IPS-15b (cell line): ENCODE measurements at regions not wholly inside any gene's neighbourhood (a gene's known extent, or its start where the extent isn't known, plus 50 kb on each side); places are given as distances from the start of the nearest gene placed in this dataset.

Experiments used
- H3K27me3 ChIP-seq: one replicate; pipeline ENCODE4 v1.6.1; 2013; ENCODE audit warnings: low read length; ENCODE audit not compliant: control insufficient read depth, insufficient read depth
- H3K36me3 ChIP-seq: one replicate; pipeline ENCODE4 v1.6.1; 2013; ENCODE audit warnings: low read length; ENCODE audit not compliant: control insufficient read depth, insufficient read depth
- H3K4me1 ChIP-seq: one replicate; pipeline ENCODE4 v1.6.1; 2013; ENCODE audit warnings: mild to moderate bottlenecking, low read length; ENCODE audit not compliant: control insufficient read depth, insufficient read depth
- H3K4me3 ChIP-seq: one replicate; pipeline ENCODE4 v1.5.1; 2013; ENCODE audit warnings: low read depth, low read length
- H3K9ac ChIP-seq: one replicate; pipeline ENCODE4 v1.6.1; 2013; ENCODE audit warnings: low read depth, mild to moderate bottlenecking, low read length
- H3K9me3 ChIP-seq: one replicate; pipeline ENCODE4 v1.6.1; 2013; ENCODE audit warnings: mild to moderate bottlenecking, low read length; ENCODE audit not compliant: control insufficient read depth, insufficient read depth

DNA sequence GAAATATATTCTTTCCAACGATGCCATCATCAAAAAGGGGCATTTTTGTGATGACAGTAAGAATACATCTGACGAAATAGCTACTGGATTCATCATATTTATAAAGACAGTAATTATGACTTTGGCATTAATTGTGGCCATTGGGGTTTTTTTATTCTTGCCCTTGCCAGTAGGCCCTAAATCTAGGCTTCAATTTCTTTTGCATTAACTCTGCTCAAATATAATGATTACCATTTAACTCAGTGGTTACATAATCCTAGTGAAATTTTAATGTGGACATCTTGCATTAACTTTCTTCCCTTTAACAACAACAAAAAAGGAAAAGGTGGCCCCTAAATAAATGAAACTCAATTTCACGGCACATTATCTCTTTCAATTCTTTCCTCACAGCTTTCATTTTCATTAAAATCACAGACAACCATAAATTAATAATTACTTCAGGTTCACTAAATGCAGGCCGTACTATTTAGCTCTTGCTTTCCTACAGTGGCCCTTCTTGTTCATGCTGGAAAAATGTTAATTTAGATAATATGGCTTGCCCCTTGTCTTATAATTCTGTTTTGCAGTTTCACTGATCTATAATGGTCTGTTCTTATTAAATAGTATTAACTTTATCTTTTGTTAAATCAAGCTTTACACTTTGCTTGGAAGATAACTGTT is 615.6 kb downstream of the DACH1 start:
- H3K4me3 ChIP-seq, result no peak overlapping the region
- no peak overlapping the region for H3K9ac ChIP-seq
- H3K4me1 ChIP-seq, result peaks cover 6% of the 10 kb centered on the region
- no peaks in the 10 kb centered on the region for H3K27me3 ChIP-seq
- H3K36me3 ChIP-seq, result no peaks in the 10 kb centered on the region
- H3K9me3 ChIP-seq, result no peaks in the 10 kb centered on the region

DNA sequence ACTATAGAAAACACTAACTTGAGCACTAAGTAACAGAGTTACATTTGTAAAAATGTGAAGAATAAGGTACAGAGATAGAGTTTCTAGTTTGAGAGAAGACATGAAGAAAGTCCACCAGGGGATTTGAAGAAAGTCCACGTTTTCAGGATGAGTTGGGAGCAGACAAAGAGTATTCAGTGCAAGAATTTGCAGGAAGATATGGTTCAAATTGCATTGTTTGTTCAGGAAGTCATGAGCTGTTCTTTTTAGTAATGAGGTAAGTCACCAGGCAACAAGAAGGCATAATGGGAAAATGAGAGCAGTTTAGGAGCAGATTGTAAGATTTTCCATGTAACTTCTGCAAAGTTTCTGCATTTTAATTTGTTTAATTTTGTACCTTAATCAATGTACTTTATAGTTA is 618.0 kb downstream of the DACH1 start:
- no peaks in the 10 kb centered on the region for H3K9me3 ChIP-seq
- no peaks in the 10 kb centered on the region for H3K36me3 ChIP-seq
- H3K4me1 ChIP-seq, result peaks cover 6% of the 10 kb centered on the region
- H3K9ac ChIP-seq, result no peak overlapping the region
- H3K4me3 ChIP-seq, result no peak overlapping the region
- no peaks in the 10 kb centered on the region for H3K27me3 ChIP-seq

DNA sequence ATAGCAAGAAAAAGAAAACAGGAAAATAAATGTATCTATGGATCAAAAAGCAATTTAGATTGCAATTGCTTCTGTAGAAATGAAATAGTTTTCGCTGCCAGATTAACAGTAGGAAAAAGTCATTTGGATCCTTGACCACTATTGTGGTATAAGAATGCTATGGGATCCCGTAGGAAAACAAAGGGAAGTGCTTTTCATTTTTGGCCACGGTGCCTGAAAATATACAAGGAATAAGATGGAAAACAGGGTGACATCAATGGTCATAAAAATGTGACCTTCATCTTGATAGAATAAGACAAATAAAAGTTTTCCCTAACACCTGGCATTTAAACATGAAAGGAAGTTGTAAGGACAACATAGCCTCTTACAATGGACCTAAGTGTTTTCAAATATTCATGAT is 622.8 kb downstream of the DACH1 start:
- no peaks in the 10 kb centered on the region for H3K4me1 ChIP-seq
- no peak overlapping the region for H3K4me3 ChIP-seq
- no peak overlapping the region for H3K9ac ChIP-seq
- no peaks in the 10 kb centered on the region for H3K36me3 ChIP-seq
- H3K27me3 ChIP-seq, result no peaks in the 10 kb centered on the region
- no peaks in the 10 kb centered on the region for H3K9me3 ChIP-seq

DNA sequence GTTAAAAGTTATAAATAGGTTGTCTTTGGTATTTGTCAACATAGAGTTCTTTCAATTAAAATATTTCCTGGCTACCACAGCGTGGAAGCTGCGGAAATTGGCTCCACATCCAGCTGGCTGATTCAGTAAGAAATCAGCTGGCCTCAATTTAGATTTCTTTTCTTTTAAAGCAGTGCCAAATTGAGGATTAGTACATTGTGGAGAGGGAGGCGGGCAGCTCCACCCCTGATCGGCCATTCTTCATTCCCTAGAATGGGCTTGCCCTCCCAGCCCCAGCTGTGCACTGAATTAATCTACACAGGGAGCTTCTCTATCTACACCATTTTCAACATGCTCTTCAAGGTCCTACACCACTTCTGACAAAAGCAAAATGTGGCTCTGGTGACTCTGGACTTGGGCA is 624.8 kb downstream of the DACH1 start:
- no peaks in the 10 kb centered on the region for H3K36me3 ChIP-seq
- H3K9me3 ChIP-seq, result no peaks in the 10 kb centered on the region
- H3K4me3 ChIP-seq, result no peak overlapping the region
- no peaks in the 10 kb centered on the region for H3K4me1 ChIP-seq
- H3K27me3 ChIP-seq, result no peaks in the 10 kb centered on the region
- H3K9ac ChIP-seq, result no peak overlapping the region

DNA sequence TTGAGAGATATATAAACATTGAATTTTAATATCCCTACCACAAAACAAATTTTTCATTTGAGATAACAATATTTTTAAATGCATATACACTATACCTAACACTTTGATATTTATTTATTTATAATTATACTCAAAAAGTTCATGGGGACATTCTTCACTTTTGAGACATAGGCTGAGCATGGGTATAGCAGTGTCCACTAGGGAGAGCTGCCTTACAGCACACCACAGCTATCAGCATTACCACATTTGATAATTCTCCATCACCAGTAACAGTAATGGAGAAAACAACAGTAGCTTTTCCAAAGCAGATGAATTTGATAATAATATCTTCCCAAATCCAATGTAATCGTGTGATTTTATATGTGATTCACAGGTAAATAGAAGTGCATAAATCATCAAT is 626.1 kb downstream of the DACH1 start:
- no peak overlapping the region for H3K4me3 ChIP-seq
- no peak overlapping the region for H3K9ac ChIP-seq
- no peaks in the 10 kb centered on the region for H3K27me3 ChIP-seq

DNA sequence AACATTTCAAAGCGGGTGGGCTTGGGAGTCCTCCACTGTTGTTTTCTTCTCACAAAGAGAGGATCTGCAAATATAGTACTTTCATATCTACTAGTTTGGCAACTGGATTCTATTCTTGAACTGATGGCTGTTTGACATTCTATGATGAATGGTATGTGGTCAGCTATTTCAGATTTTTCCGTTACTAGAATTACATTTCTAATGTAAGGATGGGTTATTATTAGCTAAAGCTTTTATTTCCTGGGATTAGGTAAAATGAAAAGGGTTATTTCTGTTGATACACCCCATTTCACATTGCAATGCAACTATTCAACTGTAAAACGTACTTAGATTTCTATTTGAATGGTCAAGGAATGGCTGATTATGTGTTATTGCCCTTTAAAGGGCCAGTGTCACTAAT is 629.7 kb downstream of the DACH1 start:
- H3K4me1 ChIP-seq, result no peaks in the 10 kb centered on the region
- no peak overlapping the region for H3K9ac ChIP-seq
- H3K36me3 ChIP-seq, result no peaks in the 10 kb centered on the region
- no peak overlapping the region for H3K4me3 ChIP-seq
- no peaks in the 10 kb centered on the region for H3K9me3 ChIP-seq
- H3K27me3 ChIP-seq, result no peaks in the 10 kb centered on the region

More for the DNA sequence above, 626.1 kb downstream of the DACH1 start:
- Histone ChIP-seq H3K4me1 (no peaks in the 10 kb centered on the region), H3K36me3 (no peaks in the 10 kb centered on the region), H3K9me3 (no peaks in the 10 kb centered on the region)

DNA sequence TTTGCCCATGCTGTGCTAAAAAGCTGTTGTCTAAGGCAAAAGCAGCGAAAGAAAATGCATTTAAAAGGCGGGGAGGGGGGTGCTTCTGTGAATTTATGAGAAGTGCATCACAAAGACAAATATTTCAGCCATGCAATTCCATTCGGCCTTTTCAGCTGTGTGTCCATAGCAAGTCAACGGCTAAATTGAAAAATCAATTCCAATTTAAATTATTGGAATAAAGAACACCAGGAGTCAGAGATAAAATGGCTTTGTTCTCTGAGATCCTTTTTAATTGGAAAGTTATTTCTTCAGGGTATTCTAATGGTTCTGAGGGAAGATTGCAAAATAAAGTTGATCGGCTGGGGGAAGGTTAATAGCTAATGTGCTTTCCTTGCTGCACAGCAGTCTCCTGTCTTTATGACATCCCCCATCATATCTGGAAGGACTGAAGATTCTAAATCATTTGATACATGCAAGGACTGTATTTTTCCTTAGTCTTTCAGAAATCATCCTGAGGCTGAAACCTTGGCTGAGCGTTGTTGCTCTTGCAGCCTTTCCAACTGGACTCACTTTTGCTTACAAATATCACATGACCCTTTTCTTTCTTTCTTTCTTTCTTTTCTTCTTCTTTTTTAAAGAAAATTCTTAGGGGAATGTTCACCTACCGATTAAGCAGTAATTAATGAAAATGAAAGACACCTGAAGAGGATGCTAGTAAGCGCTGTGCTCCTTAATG is 647.1 kb downstream of the DACH1 start:
- Histone ChIP-seq H3K4me3 (no peak overlapping the region), H3K27me3 (no peaks in the 10 kb centered on the region), H3K9ac (no peak overlapping the region), H3K36me3 (no peaks in the 10 kb centered on the region), H3K4me1 (no peaks in the 10 kb centered on the region), H3K9me3 (no peaks in the 10 kb centered on the region)

DNA sequence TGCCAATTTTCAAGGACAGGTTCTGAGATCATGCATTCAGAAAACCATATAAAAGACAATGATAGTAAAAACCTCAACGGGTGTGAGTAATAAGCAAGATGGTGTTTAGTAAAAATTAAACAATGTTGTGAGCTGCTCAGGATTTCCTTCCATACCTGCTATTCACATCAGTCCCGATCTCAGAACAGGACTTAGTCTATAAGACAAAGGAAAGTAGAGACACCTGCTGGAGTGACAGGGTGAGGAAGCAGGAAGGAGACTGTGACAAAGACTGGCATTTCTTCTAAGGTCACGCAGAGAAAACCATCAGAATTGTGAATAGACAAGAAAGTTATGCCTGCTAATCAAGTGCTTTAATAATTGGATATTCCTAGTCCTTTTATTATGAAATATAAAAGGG is 648.0 kb downstream of the DACH1 start:
- no peaks in the 10 kb centered on the region for H3K4me1 ChIP-seq
- no peak overlapping the region for H3K4me3 ChIP-seq
- no peaks in the 10 kb centered on the region for H3K36me3 ChIP-seq
- H3K9me3 ChIP-seq, result no peaks in the 10 kb centered on the region
- no peak overlapping the region for H3K9ac ChIP-seq
- no peaks in the 10 kb centered on the region for H3K27me3 ChIP-seq

DNA sequence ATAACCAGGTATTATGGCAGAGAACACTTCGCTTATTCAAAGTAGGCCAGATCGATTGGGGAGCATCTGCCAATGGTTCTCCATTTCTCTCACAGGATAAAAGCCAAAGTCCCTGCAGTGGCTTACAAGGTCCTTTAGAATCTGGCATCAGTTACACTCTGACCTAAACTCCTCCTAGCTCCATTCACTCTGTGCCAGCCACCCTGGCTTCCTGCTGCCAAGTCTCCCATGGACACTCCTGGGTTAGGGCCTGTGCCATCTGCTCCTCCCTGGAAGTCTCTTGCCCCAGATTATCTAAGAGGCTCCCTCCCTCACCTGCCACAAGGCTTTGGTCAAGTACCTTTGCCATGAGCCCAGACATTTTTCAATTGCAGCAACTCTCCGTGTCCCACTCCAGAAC is 649.2 kb downstream of the DACH1 start:
- Histone ChIP-seq H3K36me3 (no peaks in the 10 kb centered on the region), H3K9ac (no peak overlapping the region), H3K27me3 (no peaks in the 10 kb centered on the region), H3K4me1 (no peaks in the 10 kb centered on the region), H3K4me3 (no peak overlapping the region), H3K9me3 (no peaks in the 10 kb centered on the region)

DNA sequence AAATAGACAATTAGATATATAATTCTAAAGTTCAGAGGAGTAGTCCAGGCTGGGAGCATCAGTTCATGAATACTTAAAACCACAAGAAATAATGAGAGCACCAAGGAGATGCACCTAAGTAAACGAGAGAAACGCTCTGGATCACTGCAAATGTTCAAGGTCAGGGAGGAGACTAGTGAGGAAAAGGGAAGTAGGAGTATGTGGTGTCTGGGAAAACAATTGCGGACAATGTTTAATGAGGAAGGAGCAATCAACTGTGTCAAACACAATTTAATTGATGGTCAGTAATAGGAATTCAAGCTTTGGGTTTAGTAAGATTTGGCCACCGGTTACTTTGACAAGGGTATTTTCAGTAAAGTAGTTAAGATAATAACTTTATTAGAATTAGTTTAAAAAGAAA is 652.2 kb downstream of the DACH1 start:
- Histone ChIP-seq H3K9me3 (no peaks in the 10 kb centered on the region), H3K27me3 (no peaks in the 10 kb centered on the region), H3K36me3 (no peaks in the 10 kb centered on the region), H3K4me1 (no peaks in the 10 kb centered on the region), H3K4me3 (no peak overlapping the region), H3K9ac (no peak overlapping the region)

DNA sequence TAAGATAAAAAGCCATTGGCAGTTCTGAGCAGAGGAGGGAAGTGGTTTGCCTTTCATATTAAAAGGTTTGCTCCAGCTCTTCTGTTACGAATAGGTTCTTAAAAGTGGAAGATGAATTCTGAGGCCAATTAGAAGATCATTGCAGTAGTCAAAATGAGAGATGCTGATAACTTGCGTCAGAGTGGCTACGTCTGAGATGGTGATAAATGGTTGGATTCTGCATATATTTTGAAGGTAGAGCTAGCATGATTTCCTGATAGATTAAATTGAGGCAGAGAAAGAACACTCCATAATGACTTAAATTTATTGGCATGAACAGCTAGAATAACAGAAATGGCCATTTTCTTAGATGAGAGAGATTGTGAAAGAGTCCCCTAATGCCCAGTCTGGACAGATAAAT is 652.6 kb downstream of the DACH1 start:
- Histone ChIP-seq H3K9me3 (no peaks in the 10 kb centered on the region), H3K4me1 (no peaks in the 10 kb centered on the region), H3K4me3 (no peak overlapping the region), H3K27me3 (no peaks in the 10 kb centered on the region), H3K36me3 (no peaks in the 10 kb centered on the region), H3K9ac (no peak overlapping the region)

DNA sequence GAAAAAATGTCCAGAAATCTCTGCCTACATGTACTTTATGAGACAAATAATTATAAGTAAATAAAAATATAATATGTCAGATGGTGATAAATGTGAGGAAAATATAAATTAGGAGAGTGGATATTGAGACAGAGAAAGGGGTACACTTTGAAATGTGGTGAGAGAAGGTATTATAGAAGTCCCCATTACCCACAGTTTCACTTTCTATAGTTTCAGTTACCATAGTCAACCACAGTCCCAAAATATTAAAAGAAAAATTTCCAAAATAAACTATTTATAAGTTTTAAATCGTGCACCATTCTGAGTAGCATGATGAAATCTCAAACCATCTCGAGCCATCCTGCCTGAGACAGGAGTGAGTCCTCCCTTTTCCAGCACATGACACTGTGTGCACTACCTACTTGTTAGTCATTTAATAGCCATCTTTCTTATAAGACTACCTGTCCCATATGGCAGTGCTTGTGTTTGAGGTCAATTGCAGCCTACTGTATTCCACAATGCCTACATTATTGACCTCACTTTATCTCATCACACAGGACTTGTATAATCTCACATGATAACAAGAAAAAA is 653.7 kb downstream of the DACH1 start:
- H3K4me3 ChIP-seq, result no peak overlapping the region
- H3K27me3 ChIP-seq, result no peaks in the 10 kb centered on the region
- H3K9ac ChIP-seq, result no peak overlapping the region
- no peaks in the 10 kb centered on the region for H3K36me3 ChIP-seq
- H3K4me1 ChIP-seq, result no peaks in the 10 kb centered on the region
- H3K9me3 ChIP-seq, result no peaks in the 10 kb centered on the region
